ENCODE measurements at regions not wholly inside any gene's neighbourhood (a gene's known extent, or its start where the extent isn't known, plus 50 kb on each side); places are given as distances from the start of the nearest gene placed in this dataset.

- intact Hi-C loops (cut with micrococcal nuclease) = no loop called here
- no peak overlapping the region for H3K27ac ChIP-seq (replicated peaks)
- TF ChIP-seq CTCF (IDR thresholded peaks at IDR 0.05; ENCODE audit: borderline replicate concordance) = no peak
These were observed 194.1 kb upstream of the GRIK2 start for GRCh38 chr6:101199441-101199840.

GRCh38 chr6:101202867-101203374, 190.6 kb upstream of the GRIK2 start:
- TF ChIP-seq CTCF (IDR thresholded peaks at IDR 0.05; ENCODE audit: borderline replicate concordance) = no peak
- intact Hi-C loops (cut with micrococcal nuclease) = no loop called here
- H3K36me3 ChIP-seq = no peaks in the 10 kb centered on the region
- H3K4me3 ChIP-seq = no peak overlapping the region
- H3K4me1 ChIP-seq = no peaks in the 10 kb centered on the region
- H3K9me3 ChIP-seq (replicated peaks) = no peaks in the 10 kb centered on the region
- H3K27ac ChIP-seq (replicated peaks) = no peak overlapping the region
- no peaks in the 10 kb centered on the region for H3K27me3 ChIP-seq (ENCODE audit: low read depth)
- no peak for DNase-seq

More at GRCh38 chr6:101199441-101199840, 194.1 kb upstream of the GRIK2 start:
- no peak for DNase-seq
- Histone ChIP-seq H3K4me3 (no peak overlapping the region), H3K9me3 (replicated peaks) (no peaks in the 10 kb centered on the region), H3K27me3 (ENCODE audit: low read depth) (no peaks in the 10 kb centered on the region), H3K36me3 (no peaks in the 10 kb centered on the region), H3K4me1 (no peaks in the 10 kb centered on the region)

- no peaks in the 10 kb centered on the region for H3K27me3 ChIP-seq (ENCODE audit: low read depth)
- H3K4me3 ChIP-seq = no peak overlapping the region
- no peaks in the 10 kb centered on the region for H3K4me1 ChIP-seq
- no peaks in the 10 kb centered on the region for H3K9me3 ChIP-seq (replicated peaks)
- H3K36me3 ChIP-seq = no peaks in the 10 kb centered on the region
- intact Hi-C loops (cut with micrococcal nuclease) = no loop called here
- no peak overlapping the region for H3K27ac ChIP-seq (replicated peaks)
- no peak for DNase-seq
- no peak for TF ChIP-seq CTCF (IDR thresholded peaks at IDR 0.05; ENCODE audit: borderline replicate concordance)
These were observed 189.8 kb upstream of the GRIK2 start for GRCh38 chr6:101203664-101204063.

GRCh38 chr6:101208152-101208551, 185.4 kb upstream of the GRIK2 start:
- Histone ChIP-seq H3K27me3 (ENCODE audit: low read depth) (no peaks in the 10 kb centered on the region), H3K4me3 (no peak overlapping the region)

GRCh38 chr6:101212640-101213039, 180.9 kb upstream of the GRIK2 start:
- H3K27ac ChIP-seq (replicated peaks) = no peak overlapping the region
- intact Hi-C loops (cut with micrococcal nuclease) = no loop called here
- no peak for DNase-seq
- H3K9me3 ChIP-seq (replicated peaks) = no peaks in the 10 kb centered on the region
- no peak for TF ChIP-seq CTCF (IDR thresholded peaks at IDR 0.05; ENCODE audit: borderline replicate concordance)
- H3K27me3 ChIP-seq (ENCODE audit: low read depth) = no peaks in the 10 kb centered on the region
- no peaks in the 10 kb centered on the region for H3K4me1 ChIP-seq
- H3K36me3 ChIP-seq = no peaks in the 10 kb centered on the region
- no peak overlapping the region for H3K4me3 ChIP-seq

More at GRCh38 chr6:101208152-101208551, 185.4 kb upstream of the GRIK2 start:
- Histone ChIP-seq H3K4me1 (no peaks in the 10 kb centered on the region), H3K9me3 (replicated peaks) (no peaks in the 10 kb centered on the region), H3K36me3 (no peaks in the 10 kb centered on the region), H3K27ac (replicated peaks) (no peak overlapping the region)
- no peak for TF ChIP-seq CTCF (IDR thresholded peaks at IDR 0.05; ENCODE audit: borderline replicate concordance)
- DNase-seq = no peak
- intact Hi-C loops (cut with micrococcal nuclease) = no loop called here
